Lower leg skin (tissue), 4 donors: ENCODE measurements at regions not wholly inside any gene's neighbourhood (a gene's known extent, or its start where the extent isn't known, plus 50 kb on each side); places are given as distances from the start of the nearest gene placed in this dataset.

Source experiments
- DNase-seq, 2 donors: peaks; one replicate each; pipeline ENCODE4 v3.0.0-alpha.2; 2019; ENCODE audit warnings: low spot score in 2 of 2
- H3K4me3 ChIP-seq: fragments of 200-600 bp; sonication (generic); 2 replicates; pipeline ENCODE4 v1.5.1; 2017; ENCODE audit warnings: mild to moderate bottlenecking, low read depth; ENCODE audit not compliant: poor library complexity, severe bottlenecking
- CTCF ChIP-seq, 3 donors: fragments of 450-650 bp; IDR thresholded peaks; one replicate each; pipeline ENCODE4 v1.5.1; 2016; ENCODE audit warnings: antibody characterized with exemption in 3 of 3, mild to moderate bottlenecking in 3 of 3, moderate library complexity in 2 of 3
- POLR2A ChIP-seq, 2 donors: fragments of 450-650 bp; IDR thresholded peaks; one replicate each; pipeline ENCODE4 v1.6.1; 2016 to 2017; ENCODE audit warnings: antibody characterized with exemption in 2 of 2, mild to moderate bottlenecking in 1 of 2, moderate library complexity in 1 of 2
- WGBS, 2 donors: methylation state at CpG; one replicate each; pipeline ENCODE4 v1.1.5; 2018; 5-methylcytosine and 5-hydroxymethylcytosine counted together
- intact Hi-C: fragments of 100-400 bp; cut with DNase I; formaldehyde crosslinking; loops from one replicate; pipeline ENCODE4 v1.15.0; 2023; ENCODE audit warnings: low total_unique reads

DNA sequence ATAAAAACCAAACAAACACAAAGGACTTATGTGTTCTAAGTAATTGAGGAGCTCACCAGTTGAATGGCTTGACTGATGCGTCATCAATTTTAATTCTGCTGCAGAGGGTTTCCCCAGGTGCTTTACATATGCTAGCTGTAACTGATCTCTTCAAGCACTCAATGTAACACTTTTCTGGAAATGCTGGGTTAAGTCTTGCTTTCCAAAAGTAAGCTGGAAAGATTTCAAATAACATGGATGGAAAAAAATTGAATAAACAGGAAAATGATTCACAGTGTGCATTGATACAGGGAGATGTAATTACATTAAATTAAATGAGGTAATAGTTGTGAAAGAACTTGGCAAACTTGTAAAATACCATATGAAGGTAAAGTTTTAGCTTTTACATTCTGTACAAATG lies 186.7 kb upstream of the WDFY3 start:
- intact Hi-C loops, result loop anchor here (5.0 kb wide), 1 partner anchor 1454 kb away; no protein-coding TSS in a partner anchor
- 55 to 68% methylated on average over 1 of the region's 1 CpG for WGBS, 2 donors
- no peak for TF ChIP-seq CTCF (IDR thresholded peaks at IDR 0.05)
- TF ChIP-seq POLR2A (IDR thresholded peaks at IDR 0.05), result no peak
- DNase-seq, result no peak
- no peak overlapping the region for H3K4me3 ChIP-seq

DNA sequence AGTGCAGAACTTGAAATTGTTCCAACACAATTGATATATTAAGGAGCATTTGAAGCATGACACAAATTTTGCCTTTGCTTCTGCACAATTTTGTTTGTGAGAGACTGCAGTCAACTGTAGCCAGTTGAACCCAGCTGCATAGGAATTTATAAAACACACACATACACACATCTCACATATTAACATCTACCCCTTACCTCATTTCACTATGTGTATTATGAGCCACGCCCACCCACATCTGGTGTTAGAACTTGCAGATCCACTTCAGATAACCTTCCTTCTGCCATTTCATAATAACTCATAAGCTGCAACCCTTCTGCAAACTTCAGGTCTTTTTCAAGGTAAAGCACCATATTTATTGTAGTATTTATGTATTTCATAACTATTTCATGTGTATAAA lies 188.1 kb upstream of the WDFY3 start:
- 41 to 55% methylated on average over 1 of the region's 1 CpG for WGBS, 2 donors
- H3K4me3 ChIP-seq, result no peak overlapping the region
- intact Hi-C loops, result loop anchor here (5.0 kb wide), 1 partner anchor 1453 kb away; no protein-coding TSS in a partner anchor
- TF ChIP-seq POLR2A (IDR thresholded peaks at IDR 0.05) (no peak), CTCF (IDR thresholded peaks at IDR 0.05) (no peak)
- DNase-seq, result no peak

- no peak for DNase-seq
- H3K4me3 ChIP-seq, result no peak overlapping the region
- TF ChIP-seq CTCF (IDR thresholded peaks at IDR 0.05) (no peak), POLR2A (IDR thresholded peaks at IDR 0.05) (no peak)
- intact Hi-C loops, result no loop called here
- WGBS, 2 donors, result 88 to 93% methylated on average over 2 of the region's 2 CpGs
Measured at GRCh38 chr4:85165808-85166207, 199.3 kb upstream of the WDFY3 start.

GRCh38 chr4:85166318-85166717 lies 199.8 kb upstream of the WDFY3 start:
- 72 to 74% methylated on average over 3 of the region's 3 CpGs for WGBS, 2 donors
- intact Hi-C loops, result no loop called here
- DNase-seq, result no peak
- H3K4me3 ChIP-seq, result no peak overlapping the region
- no peak for TF ChIP-seq POLR2A (IDR thresholded peaks at IDR 0.05)
- no peak for TF ChIP-seq CTCF (IDR thresholded peaks at IDR 0.05)

- TF ChIP-seq CTCF (IDR thresholded peaks at IDR 0.05) (no peak), POLR2A (IDR thresholded peaks at IDR 0.05) (no peak)
- intact Hi-C loops, result no loop called here
- DNase-seq, result no peak
- H3K4me3 ChIP-seq, result no peak overlapping the region
Measured at GRCh38 chr4:85168234-85168834, 201.8 kb upstream of the WDFY3 start.

DNA sequence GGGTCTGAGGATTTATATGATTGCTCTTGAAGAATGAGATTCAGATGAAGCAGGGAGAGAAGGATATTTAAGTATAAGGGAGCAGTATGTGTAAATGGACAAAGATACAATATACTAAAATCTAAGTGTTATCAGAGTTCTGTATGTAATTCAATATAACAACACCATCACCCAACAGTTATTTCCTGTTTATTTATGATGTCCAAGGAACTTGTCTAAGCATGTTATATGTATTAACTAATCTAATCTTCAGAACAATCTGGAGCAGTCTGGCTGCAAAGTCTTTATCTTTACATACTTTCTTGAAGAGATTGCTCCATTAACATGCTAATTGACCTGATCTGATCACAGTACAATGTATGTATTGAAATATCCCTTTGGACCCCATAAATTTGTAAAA lies 203.8 kb upstream of the WDFY3 start:
- no peak for TF ChIP-seq CTCF (IDR thresholded peaks at IDR 0.05)
- TF ChIP-seq POLR2A (IDR thresholded peaks at IDR 0.05), result no peak
- no peak overlapping the region for H3K4me3 ChIP-seq
- no peak for DNase-seq
- intact Hi-C loops, result no loop called here
